Mesodermal cell (in vitro differentiated cells): ENCODE measurements at regions not wholly inside any gene's neighbourhood (a gene's known extent, or its start where the extent isn't known, plus 50 kb on each side); places are given as distances from the start of the nearest gene placed in this dataset.
A peak's percentile ranks its signal among the peaks of the same experiment; 100 is the strongest.

Experiments used
- H3K27ac ChIP-seq: 2 replicates; pipeline ENCODE4 v1.7.0; 2013; ENCODE audit warnings: mild to moderate bottlenecking, low read depth, low read length, moderate library complexity; ENCODE audit not compliant: severe bottlenecking
- H3K36me3 ChIP-seq: 2 replicates; pipeline ENCODE4 v1.7.1; 2013; ENCODE audit warnings: mild to moderate bottlenecking, low read length, moderate library complexity; ENCODE audit not compliant: control insufficient read depth, insufficient read depth
- H3K4me1 ChIP-seq: one replicate; pipeline ENCODE4 v1.7.1; 2013; ENCODE audit warnings: mild to moderate bottlenecking, low read length; ENCODE audit not compliant: insufficient read depth, control insufficient read depth, poor library complexity, severe bottlenecking
- H3K4me3 ChIP-seq: 2 replicates; pipeline ENCODE4 v1.7.0; 2013; ENCODE audit warnings: low read length, control low read depth, mild to moderate bottlenecking; ENCODE audit not compliant: insufficient read depth, poor library complexity, severe bottlenecking; ENCODE audit errors: extremely low read depth
- H3K9me3 ChIP-seq: 2 replicates; pipeline ENCODE4 v1.7.1; 2013; ENCODE audit warnings: mild to moderate bottlenecking, low read length, moderate library complexity; ENCODE audit not compliant: control insufficient read depth
- WGBS, 2 experiments: methylation state at CpG; one replicate each; pipeline ENCODE4 v1.1.5; 2013; ENCODE audit warnings: missing lambda C conversion rate in 2 of 2; ENCODE audit not compliant: insufficient coverage in 2 of 2; 5-methylcytosine and 5-hydroxymethylcytosine counted together

DNA sequence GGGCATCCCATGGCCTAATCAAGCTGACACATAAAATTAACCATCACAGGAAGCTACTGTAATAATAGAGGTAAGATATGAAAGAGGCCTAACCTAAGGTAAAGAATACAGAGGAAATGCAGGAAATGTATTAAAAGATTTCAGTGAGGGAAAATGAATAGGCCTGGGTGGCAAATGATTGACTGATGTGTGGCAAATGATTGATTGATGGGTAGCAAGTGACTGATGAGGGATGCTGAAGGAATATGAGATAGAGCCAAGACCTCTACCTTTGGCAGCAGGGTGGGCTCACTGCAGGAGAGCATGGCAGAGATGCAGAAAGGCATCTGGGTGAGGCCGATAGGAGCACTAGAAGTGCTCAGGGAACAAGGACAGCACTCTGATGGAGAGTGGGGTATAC is 172.9 kb downstream of the KCTD12 start:
- H3K4me3 ChIP-seq: no peak overlapping the region
- H3K4me1 ChIP-seq: peaks cover 46% of the 10 kb centered on the region
- no peaks in the 10 kb centered on the region for H3K9me3 ChIP-seq
- H3K36me3 ChIP-seq: no peaks in the 10 kb centered on the region
- H3K27ac ChIP-seq: no peak overlapping the region
- 83 to 94% methylated on average over 1 of the region's 1 CpG for WGBS, 2 experiments

DNA sequence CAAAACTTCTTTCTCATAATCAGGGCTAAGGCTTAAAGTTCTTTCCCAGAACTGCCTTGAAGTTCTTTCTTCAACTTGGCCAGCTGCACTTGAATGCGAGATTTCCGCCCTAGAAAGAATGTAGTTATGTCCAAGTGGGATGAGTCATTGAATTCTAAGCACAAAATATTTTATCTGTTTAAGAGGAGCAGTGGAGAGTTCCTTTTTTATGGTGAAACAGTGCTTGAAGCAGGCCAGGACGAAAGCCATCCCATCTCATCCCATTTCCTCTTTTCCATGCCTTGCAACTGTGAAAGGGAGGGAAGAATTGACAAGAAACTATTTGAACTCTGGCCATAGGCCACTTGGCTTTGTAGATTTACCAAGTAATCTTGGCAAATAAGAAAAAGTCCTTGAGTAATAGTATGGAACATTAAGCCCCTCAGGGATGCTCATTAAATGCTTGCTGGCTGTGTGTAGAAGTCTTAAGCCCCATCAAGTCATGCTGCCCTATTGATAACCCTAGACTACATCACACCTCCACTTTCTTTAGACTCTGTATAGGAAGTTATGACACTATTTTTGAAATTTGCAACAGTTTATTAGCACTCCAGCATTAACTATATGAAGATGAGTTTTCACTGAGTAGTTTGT is 174.5 kb downstream of the KCTD12 start:
- no peaks in the 10 kb centered on the region for H3K9me3 ChIP-seq
- WGBS, 2 experiments: no CpG with 5 or more reads among the region's 3 CpGs
- no peak overlapping the region for H3K4me3 ChIP-seq
- no peaks in the 10 kb centered on the region for H3K36me3 ChIP-seq
- peak overlapping the region; percentile 68 for H3K27ac ChIP-seq
- peaks cover 36% of the 10 kb centered on the region for H3K4me1 ChIP-seq

DNA sequence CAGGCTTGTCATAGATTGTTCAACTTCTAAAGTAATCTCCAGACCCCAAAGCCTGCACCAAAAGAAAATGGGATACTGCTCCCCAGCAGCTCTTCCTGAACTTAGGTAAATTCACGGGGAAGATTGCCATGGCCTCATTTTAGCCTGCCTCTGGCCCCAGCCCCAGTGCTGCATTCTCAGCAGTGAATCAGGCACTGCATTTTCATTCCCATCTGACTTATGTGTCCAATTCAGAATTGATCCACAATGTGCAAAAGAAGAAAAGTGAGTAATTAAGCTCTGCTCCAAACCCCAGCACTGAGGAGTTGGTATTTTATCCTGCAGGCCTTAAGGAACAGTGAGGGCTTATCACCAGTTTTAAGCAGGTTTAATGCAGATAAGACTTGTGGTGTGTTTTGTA is 176.4 kb downstream of the KCTD12 start:
- H3K4me1 ChIP-seq: peaks cover 22% of the 10 kb centered on the region
- no peak overlapping the region for H3K4me3 ChIP-seq
- H3K36me3 ChIP-seq: no peaks in the 10 kb centered on the region
- H3K9me3 ChIP-seq: no peaks in the 10 kb centered on the region
- H3K27ac ChIP-seq: no peak overlapping the region
- 100% methylated on average over 1 of the region's 1 CpG for WGBS, 2 experiments

DNA sequence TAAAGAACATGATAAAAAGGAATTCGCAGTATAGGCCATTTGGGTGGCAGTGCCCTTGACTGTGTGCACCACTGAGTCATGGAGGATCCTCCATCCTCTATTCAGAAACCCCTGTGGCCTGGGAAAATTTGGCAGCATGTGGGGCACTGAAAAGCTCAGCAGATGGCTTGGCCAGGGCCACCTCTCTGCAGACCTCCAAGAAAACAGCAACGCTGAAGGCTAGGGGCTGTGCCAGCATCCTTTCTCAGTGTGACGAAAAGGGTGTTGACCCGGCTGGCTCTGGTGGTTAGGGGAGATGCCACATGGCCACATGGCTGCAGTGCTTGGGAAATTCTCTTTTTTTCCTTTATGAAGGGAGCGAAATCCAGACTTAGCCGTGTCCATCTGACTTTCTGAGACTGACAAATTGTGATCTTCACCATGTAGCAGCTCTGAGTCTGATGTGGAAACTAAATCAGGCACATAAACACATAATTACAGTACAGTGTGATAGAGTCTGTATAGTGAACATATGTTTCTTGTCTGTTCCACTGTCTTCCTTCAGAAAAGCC is 178.0 kb downstream of the KCTD12 start:
- WGBS, 2 experiments: 96 to 100% methylated on average over 3 to 4 of the region's 6 CpGs
- H3K4me3 ChIP-seq: no peak overlapping the region
- H3K27ac ChIP-seq: no peak overlapping the region
- no peaks in the 10 kb centered on the region for H3K36me3 ChIP-seq
- no peaks in the 10 kb centered on the region for H3K9me3 ChIP-seq
- peaks cover 25% of the 10 kb centered on the region for H3K4me1 ChIP-seq

DNA sequence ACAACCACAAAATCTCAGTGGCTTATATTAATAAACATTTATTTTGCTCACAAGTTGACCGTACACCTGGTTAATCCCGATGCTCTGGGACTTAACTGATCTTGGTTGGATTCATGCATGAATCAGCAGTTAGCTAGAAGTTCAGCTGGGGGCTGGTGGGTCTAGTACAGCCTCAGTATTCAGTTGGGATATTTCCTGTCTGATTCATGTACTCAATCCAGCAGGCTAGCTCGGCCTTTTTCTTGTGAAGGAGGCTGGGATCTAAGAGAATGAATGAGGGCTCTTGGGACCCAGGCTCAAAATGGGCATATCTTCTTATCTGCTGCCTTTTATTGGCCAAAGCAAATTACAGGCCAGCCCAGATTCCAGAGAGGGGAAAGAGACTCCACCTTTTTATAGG is 178.8 kb downstream of the KCTD12 start:
- Histone ChIP-seq H3K27ac (no peak overlapping the region), H3K9me3 (no peaks in the 10 kb centered on the region), H3K36me3 (no peaks in the 10 kb centered on the region), H3K4me3 (no peak overlapping the region), H3K4me1 (peaks cover 25% of the 10 kb centered on the region)
- 100% methylated on average over 2 to 3 of the region's 3 CpGs for WGBS, 2 experiments

DNA sequence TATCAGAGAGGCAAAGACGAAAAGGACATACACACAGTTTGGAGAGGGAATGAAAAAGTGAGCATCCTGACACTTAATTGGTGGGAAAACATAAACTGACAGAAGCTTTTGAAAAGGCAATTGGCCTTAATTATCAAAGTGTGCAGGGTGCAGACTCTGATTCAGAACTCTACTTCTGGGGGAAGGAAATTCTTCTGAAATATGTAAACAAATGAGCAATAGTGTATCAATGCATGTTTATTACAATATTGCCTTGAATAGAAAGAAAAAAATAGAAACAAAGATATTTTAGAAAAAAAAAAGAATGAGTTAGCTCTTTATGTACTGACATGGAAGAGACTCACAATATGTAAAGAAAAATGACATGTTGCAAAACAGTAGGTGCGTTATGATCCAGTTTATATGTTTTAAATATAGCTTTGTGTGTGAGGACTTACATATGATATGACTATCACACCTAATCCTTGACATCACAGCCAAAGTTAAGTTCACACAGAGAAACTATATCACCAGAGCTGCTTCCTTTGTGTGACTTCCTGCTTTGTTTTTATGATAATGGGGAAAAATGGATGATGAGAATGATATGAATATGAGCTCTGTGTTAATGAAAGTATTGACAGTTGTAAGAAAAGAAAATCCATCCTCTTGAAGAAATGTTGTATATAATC is 182.4 kb downstream of the KCTD12 start:
- Histone ChIP-seq H3K27ac (no peak overlapping the region), H3K9me3 (no peaks in the 10 kb centered on the region), H3K4me1 (peaks cover 3% of the 10 kb centered on the region), H3K36me3 (no peaks in the 10 kb centered on the region), H3K4me3 (no peak overlapping the region)
- WGBS, 2 experiments: 63 to 100% methylated on average over 1 of the region's 2 CpGs

DNA sequence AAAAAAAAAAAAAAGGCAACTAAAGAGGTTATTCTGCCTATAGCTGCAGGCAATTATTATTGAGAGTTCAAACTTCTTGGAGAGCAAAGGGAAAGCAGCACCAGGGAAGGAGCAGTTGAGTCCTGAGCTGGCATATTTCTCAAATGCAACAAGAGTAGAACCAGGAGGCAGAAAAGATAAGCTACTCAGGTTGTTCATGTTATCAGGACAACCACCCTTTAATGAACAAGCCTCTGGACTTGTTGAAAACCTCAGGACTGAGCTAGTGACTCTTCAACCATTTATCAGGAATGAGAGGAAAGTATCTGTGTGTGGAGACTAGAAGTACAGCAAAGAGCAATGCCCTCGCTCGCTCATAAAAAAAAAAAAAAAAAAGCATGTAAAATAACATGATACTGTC is 183.0 kb downstream of the KCTD12 start:
- Histone ChIP-seq H3K4me1 (peaks cover 3% of the 10 kb centered on the region), H3K4me3 (no peak overlapping the region), H3K27ac (no peak overlapping the region), H3K9me3 (no peaks in the 10 kb centered on the region), H3K36me3 (no peaks in the 10 kb centered on the region)
- WGBS, 2 experiments: no CpG with 5 or more reads among the region's 2 CpGs

DNA sequence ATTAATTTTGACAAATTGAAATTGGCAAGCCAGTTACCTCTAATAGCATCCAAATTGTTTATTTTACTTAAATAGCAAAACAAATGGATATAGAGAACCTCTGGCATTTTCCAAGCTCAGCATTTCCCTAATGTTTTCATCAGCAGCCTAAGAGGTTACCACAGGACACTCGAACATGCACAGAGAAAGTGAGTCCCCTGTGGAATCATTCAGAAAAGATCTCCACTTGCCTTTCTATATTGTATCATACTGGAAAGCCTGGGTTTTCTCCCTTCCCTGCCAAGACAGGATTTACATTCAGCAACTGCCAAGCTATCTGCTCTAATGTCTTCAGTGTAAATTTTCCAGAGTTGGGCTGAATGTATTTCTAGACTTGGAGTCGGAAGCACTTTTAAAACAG is 188.9 kb downstream of the KCTD12 start:
- H3K4me1 ChIP-seq: peaks cover 13% of the 10 kb centered on the region
- 67 to 86% methylated on average over 1 of the region's 2 CpGs for WGBS, 2 experiments
- H3K27ac ChIP-seq: no peak overlapping the region
- H3K9me3 ChIP-seq: no peaks in the 10 kb centered on the region
- H3K36me3 ChIP-seq: no peaks in the 10 kb centered on the region
- no peak overlapping the region for H3K4me3 ChIP-seq

DNA sequence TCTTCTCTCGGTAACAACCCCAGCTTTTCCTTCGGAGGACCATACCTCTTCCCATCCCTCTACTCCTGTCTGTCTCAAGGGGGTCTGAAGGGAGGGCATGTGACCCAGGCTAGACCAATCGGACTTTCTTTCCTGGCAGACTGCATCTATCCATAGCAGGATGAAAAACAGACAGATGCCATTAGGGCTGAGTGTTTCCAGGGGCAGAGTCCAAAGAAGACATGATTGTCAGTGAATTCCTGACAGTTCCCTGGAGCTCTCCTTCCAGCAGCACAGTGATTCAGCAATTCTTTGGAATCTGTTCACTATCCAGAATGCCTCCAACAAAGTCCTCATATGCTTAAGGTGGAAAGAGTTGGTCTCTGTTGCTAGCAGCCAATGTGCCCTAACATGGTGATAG is 189.8 kb downstream of the KCTD12 start:
- peaks cover 13% of the 10 kb centered on the region for H3K4me1 ChIP-seq
- H3K9me3 ChIP-seq: no peaks in the 10 kb centered on the region
- peak overlapping the region; percentile 95 for H3K27ac ChIP-seq
- no peak overlapping the region for H3K4me3 ChIP-seq
- WGBS, 2 experiments: no CpG with 5 or more reads among the region's 3 CpGs
- no peaks in the 10 kb centered on the region for H3K36me3 ChIP-seq

DNA sequence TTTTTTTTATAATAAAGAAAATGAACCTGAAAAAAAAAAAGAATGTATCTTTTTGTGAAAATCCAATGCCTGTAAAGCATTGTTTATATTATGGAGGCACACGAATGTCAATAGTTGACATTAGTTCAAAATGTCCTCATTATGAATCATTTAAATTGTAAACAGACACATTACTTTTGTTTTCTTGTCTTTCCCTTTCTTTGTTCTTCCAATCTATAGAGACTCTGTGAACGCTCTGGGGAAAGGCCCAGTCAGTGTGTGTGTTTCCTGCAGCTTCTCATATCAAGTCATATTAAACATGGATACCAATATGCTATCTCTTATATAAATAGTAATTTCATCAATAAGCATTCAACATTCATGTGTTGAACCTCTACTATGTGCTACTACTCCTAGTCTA is 193.1 kb downstream of the KCTD12 start:
- Histone ChIP-seq H3K4me1 (peaks cover 13% of the 10 kb centered on the region), H3K36me3 (no peaks in the 10 kb centered on the region), H3K9me3 (peaks cover 7% of the 10 kb centered on the region), H3K27ac (no peak overlapping the region), H3K4me3 (no peak overlapping the region)
- no CpG with 5 or more reads among the region's 2 CpGs for WGBS, 2 experiments

DNA sequence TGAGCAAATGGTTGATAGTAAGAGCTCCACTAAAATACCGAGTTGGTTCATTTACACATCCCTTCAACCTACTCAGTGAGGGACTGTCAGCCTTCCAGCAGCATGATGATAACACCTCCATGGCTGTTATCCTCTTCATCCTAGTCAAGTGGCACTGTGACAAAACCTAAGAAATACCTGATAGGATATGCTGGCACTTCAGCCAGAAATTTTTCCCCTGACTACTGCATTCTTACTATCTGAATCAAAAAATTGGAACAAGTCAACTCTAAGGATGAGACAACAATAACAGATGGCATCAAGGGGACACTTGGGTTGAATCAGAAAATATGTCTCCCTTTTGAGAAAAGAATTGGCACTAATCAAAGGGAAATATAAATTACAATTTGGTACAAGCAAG is 193.9 kb downstream of the KCTD12 start:
- Histone ChIP-seq H3K9me3 (peaks cover 7% of the 10 kb centered on the region), H3K4me1 (peaks cover 13% of the 10 kb centered on the region), H3K36me3 (no peaks in the 10 kb centered on the region), H3K27ac (no peak overlapping the region), H3K4me3 (no peak overlapping the region)
- WGBS, 2 experiments: 100% methylated on average over 1 of the region's 1 CpG; no CpG with 5 or more reads in 1 of the 2 experiments
